Effector CD8-positive, alpha-beta T cell (primary cell): ENCODE measurements at regions not wholly inside any gene's neighbourhood (a gene's known extent, or its start where the extent isn't known, plus 50 kb on each side); places are given as distances from the start of the nearest gene placed in this dataset.

Experiments used
- DNase-seq: peaks from one replicate; lab custom pipeline; 2025; lab: John Stamatoyannopoulos, UW

- DNase-seq = no peak
Observed at GRCh38 chr2:62447411-62447810, 58.6 kb downstream of the TMEM17 start.

GRCh38 chr2:62446491-62446890 is 59.5 kb downstream of the TMEM17 start:
- DNase-seq = no peak

- no peak for DNase-seq
Observed at GRCh38 chr2:62443886-62444285, 62.1 kb downstream of the TMEM17 start.

GRCh38 chr2:62443471-62443870 is 62.5 kb downstream of the TMEM17 start:
- DNase-seq = no peak

GRCh38 chr2:62441824-62442223 is 64.2 kb downstream of the TMEM17 start:
- DNase-seq = no peak

GRCh38 chr2:62441421-62441820 is 64.6 kb downstream of the TMEM17 start:
- DNase-seq = no peak

GRCh38 chr2:62440281-62440946 is 65.6 kb downstream of the TMEM17 start:
- DNase-seq = no peak

- no peak for DNase-seq
Observed at GRCh38 chr2:62439425-62439824, 66.6 kb downstream of the TMEM17 start.

- DNase-seq = no peak
Observed at GRCh38 chr2:62437785-62438184, 68.2 kb downstream of the TMEM17 start.

GRCh38 chr2:62435720-62436119 is 70.3 kb downstream of the TMEM17 start:
- DNase-seq = no peak

- DNase-seq = no peak
Observed at GRCh38 chr2:62432407-62432806, 73.6 kb downstream of the TMEM17 start.

- no peak for DNase-seq
Observed at GRCh38 chr2:62431512-62431911, 74.5 kb downstream of the TMEM17 start.

GRCh38 chr2:62430146-62430545 is 75.8 kb downstream of the TMEM17 start:
- DNase-seq = no peak

- no peak for DNase-seq
Observed at GRCh38 chr2:62427146-62427545, 78.8 kb downstream of the TMEM17 start.

- DNase-seq = no peak
Observed at GRCh38 chr2:62426154-62426912, 79.7 kb downstream of the TMEM17 start.

- DNase-seq = no peak
Observed at GRCh38 chr2:62425684-62426083, 80.3 kb downstream of the TMEM17 start.

GRCh38 chr2:62424899-62425298 is 81.1 kb downstream of the TMEM17 start:
- no peak for DNase-seq

GRCh38 chr2:62423883-62424458 is 82.0 kb downstream of the TMEM17 start:
- DNase-seq = no peak

- no peak for DNase-seq
Observed at GRCh38 chr2:62423235-62423634, 82.8 kb downstream of the TMEM17 start.

GRCh38 chr2:62415518-62415917 is 90.5 kb downstream of the TMEM17 start:
- DNase-seq = no peak

- no peak for DNase-seq
Observed at GRCh38 chr2:62415019-62415431, 91.0 kb downstream of the TMEM17 start.

- DNase-seq = no peak
Observed at GRCh38 chr2:62413116-62413663, 92.8 kb downstream of the TMEM17 start.

- no peak for DNase-seq
Observed at GRCh38 chr2:62412347-62412742, 93.7 kb downstream of the TMEM17 start.
